ENCODE measurements at regions not wholly inside any gene's neighbourhood (a gene's known extent, or its start where the extent isn't known, plus 50 kb on each side); places are given as distances from the start of the nearest gene placed in this dataset.

GRCh38 chr1:219302697-219303096 lies 129.0 kb downstream of the LYPLAL1 start:
- TF ChIP-seq POLR2A (IDR thresholded peaks at IDR 0.05; ENCODE audit: low read depth, low read length) (no peak), POLR2AphosphoS5 (IDR thresholded peaks at IDR 0.05; ENCODE audit: low read depth, low read length) (no peak)
